Esophagus squamous epithelium (tissue), 5 donors: ENCODE measurements at regions not wholly inside any gene's neighbourhood (a gene's known extent, or its start where the extent isn't known, plus 50 kb on each side); places are given as distances from the start of the nearest gene placed in this dataset.
"Not testable (repeated sequence)": the region's sequence is repeated elsewhere in the genome, so short reads cannot be mapped to it uniquely, and the experiment has no call there.

ENCODE experiments used
- DNase-seq: peaks from one replicate; lab custom pipeline; 2025; lab: John Stamatoyannopoulos, UW
- H3K27ac ChIP-seq, 4 donors: fragments of 200-600 bp; sonication (generic); one replicate each; pipeline ENCODE4 v1.5.1; 2016 to 2019; ENCODE audit warnings: mild to moderate bottlenecking in 1 of 4
- H3K27me3 ChIP-seq, 4 donors: fragments of 200-600 bp; sonication (generic); 1 replicate in 3 of 4; 2 replicates in 1 of 4; pipeline versions ENCODE4 v1.5.1 to v1.6.0; 2017 to 2021; ENCODE audit warnings: antibody characterized with exemption in 1 of 4
- H3K36me3 ChIP-seq, 3 donors: fragments of 200-600 bp; sonication (generic); one replicate each; pipeline ENCODE4 v1.5.1; 2016 to 2019
- H3K4me1 ChIP-seq, 3 donors: fragments of 200-600 bp; sonication (generic); one replicate each; pipeline ENCODE4 v1.5.1; 2017 to 2019
- H3K4me3 ChIP-seq, 4 donors: fragments of 200-600 bp; sonication (generic); 1 replicate in 3 of 4; 2 replicates in 1 of 4; pipeline ENCODE4 v1.5.1; 2016 to 2019; ENCODE audit warnings: mild to moderate bottlenecking in 2 of 4, moderate library complexity in 1 of 4
- H3K9me3 ChIP-seq, 3 donors: fragments of 200-600 bp; sonication (generic); one replicate each; pipeline ENCODE4 v1.5.1; 2016 to 2019
- POLR2A ChIP-seq, 4 donors: fragments of 450-650 bp; IDR thresholded peaks; one replicate each; pipeline ENCODE4 v1.6.1; 2017; ENCODE audit warnings: antibody characterized with exemption in 4 of 4, mild to moderate bottlenecking in 4 of 4, moderate library complexity in 3 of 4
- WGBS, 2 donors: methylation state at CpG; one replicate each; pipeline ENCODE4 v1.1.5; 2018; 5-methylcytosine and 5-hydroxymethylcytosine counted together
- intact Hi-C: fragments of 100-400 bp; cut with DNase I; formaldehyde crosslinking; loops from one replicate; pipeline ENCODE4 v1.15.0; 2022
- TF ChIP-seq, protein P1 (sequence below), 6 experiments: fragments of 450-650 bp in 4 of 6; fragments of 200-600 bp in 2 of 6; sonication (generic) in 2 of 6; IDR thresholded peaks; one replicate each; pipeline ENCODE4 v1.5.1; 2016 to 2019; ENCODE audit warnings: antibody characterized with exemption in 6 of 6, mild to moderate bottlenecking in 4 of 6, moderate library complexity in 4 of 6
- donor health status: DM: yes; HTN: yes; CAD: no.

DNA sequence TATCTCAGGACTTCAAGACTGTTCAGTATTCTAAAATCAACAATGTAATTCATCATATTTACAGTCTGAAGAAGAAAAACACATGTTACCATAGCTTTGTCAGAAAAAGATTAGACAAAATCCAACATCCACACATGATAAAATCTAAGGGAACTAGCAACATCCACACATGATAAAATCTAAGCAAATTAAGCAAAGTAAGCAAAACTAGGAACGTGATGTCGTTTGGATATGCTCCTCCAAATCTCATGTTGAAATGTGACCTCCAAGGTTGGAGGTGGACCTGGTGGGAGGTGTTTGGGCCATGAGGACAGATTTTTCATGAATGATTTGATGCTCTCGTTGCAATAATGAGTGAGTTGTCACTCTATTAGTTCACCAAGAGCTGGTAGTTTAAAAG is 717.3 kb upstream of the HS6ST1 start:
- 49 to 63% methylated on average over 3 of the region's 3 CpGs for WGBS, 2 donors
- Histone ChIP-seq H3K36me3 (no peaks in the 10 kb centered on the region), H3K9me3 (peaks cover 0 to 8% (median 0%) of the 10 kb centered on the region in 3 donors), H3K27ac (no peak overlapping the region), H3K4me1 (no peaks in the 10 kb centered on the region), H3K4me3 (no peak overlapping the region), H3K27me3 (no peaks in the 10 kb centered on the region)
- intact Hi-C loops, result no loop called here
- TF ChIP-seq, protein P1, sequence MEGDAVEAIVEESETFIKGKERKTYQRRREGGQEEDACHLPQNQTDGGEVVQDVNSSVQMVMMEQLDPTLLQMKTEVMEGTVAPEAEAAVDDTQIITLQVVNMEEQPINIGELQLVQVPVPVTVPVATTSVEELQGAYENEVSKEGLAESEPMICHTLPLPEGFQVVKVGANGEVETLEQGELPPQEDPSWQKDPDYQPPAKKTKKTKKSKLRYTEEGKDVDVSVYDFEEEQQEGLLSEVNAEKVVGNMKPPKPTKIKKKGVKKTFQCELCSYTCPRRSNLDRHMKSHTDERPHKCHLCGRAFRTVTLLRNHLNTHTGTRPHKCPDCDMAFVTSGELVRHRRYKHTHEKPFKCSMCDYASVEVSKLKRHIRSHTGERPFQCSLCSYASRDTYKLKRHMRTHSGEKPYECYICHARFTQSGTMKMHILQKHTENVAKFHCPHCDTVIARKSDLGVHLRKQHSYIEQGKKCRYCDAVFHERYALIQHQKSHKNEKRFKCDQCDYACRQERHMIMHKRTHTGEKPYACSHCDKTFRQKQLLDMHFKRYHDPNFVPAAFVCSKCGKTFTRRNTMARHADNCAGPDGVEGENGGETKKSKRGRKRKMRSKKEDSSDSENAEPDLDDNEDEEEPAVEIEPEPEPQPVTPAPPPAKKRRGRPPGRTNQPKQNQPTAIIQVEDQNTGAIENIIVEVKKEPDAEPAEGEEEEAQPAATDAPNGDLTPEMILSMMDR (IDR thresholded peaks at IDR 0.05), result no peak
- TF ChIP-seq POLR2A (IDR thresholded peaks at IDR 0.05), result no peak
- DNase-seq, result no peak

GRCh38 chr2:129043677-129044076 is 725.0 kb upstream of the HS6ST1 start:
- H3K27me3 ChIP-seq, H3K4me1 ChIP-seq, H3K36me3 ChIP-seq, H3K4me3 ChIP-seq, DNase-seq, intact Hi-C loops, H3K27ac ChIP-seq: not testable (repeated sequence)
- peaks cover 0 to 29% (median 13%) of the 10 kb centered on the region in 3 donors for H3K9me3 ChIP-seq
- 80 to 88% methylated on average over 3 to 5 of the region's 10 CpGs for WGBS, 2 donors

GRCh38 chr2:129046475-129046874 is 727.8 kb upstream of the HS6ST1 start:
- DNase-seq, H3K4me1 ChIP-seq, H3K27me3 ChIP-seq, H3K4me3 ChIP-seq, H3K27ac ChIP-seq, H3K36me3 ChIP-seq, intact Hi-C loops: not testable (repeated sequence)
- WGBS, 2 donors, result 69 to 84% methylated on average over 1 of the region's 1 CpG
- peaks cover 0 to 29% (median 13%) of the 10 kb centered on the region in 3 donors for H3K9me3 ChIP-seq

DNA sequence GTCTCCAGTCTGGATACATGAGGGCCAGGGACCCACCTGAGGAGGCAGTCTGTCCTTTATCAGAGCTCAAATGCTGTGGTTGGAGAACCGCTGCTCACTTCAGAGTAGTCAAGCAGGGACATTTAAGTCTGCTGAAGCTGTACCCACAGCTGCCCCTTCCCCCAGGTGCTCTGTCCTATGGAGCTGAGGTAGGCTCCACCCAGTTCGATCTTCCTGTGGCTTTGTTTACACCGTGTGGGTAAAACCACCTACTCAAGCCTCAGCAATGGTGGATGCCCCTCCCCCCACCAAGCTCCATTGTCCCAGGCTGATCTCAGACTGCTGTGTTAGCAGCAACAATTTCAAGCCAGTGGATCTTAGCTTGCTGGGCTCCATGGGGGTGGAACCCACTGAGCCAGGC is 731.4 kb upstream of the HS6ST1 start:
- Histone ChIP-seq H3K4me1 (no peaks in the 10 kb centered on the region), H3K36me3 (no peaks in the 10 kb centered on the region), H3K4me3 (no peak overlapping the region), H3K27me3 (no peaks in the 10 kb centered on the region), H3K27ac (no peak overlapping the region), H3K9me3 (no peaks in the 10 kb centered on the region)
- intact Hi-C loops, result no loop called here
- DNase-seq, result no peak
- TF ChIP-seq POLR2A (IDR thresholded peaks at IDR 0.05), result no peak
- TF ChIP-seq, protein P1 (IDR thresholded peaks at IDR 0.05), result no peak
- 67% methylated on average over 3 of the region's 3 CpGs; no CpG with 5 or more reads in 1 of the 2 donors for WGBS, 2 donors

DNA sequence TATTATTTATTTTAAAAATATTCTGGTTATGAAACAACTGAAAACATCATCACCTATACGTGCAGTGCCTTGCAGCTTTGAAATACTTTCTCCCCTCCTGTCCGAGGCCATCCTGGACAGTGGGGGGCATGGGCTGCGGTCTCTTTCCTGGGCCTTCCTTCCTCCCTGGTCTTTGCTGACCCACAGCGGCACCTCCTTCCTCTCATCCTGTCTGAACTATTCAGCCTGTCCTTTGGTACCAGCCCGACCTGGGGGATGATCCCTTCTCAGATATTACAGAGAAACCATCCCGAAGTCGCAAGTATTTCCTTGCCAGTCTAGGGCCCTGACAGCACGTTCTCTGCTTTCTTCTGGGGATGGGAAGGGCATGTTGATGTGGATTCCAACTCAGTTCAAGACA is 736.6 kb upstream of the HS6ST1 start:
- 87 to 93% methylated on average over 7 to 8 of the region's 8 CpGs for WGBS, 2 donors
- no peak for DNase-seq
- no peak for TF ChIP-seq POLR2A (IDR thresholded peaks at IDR 0.05)
- TF ChIP-seq, protein P1 (IDR thresholded peaks at IDR 0.05), result no peak
- peaks cover 13 to 51% (median 18%) of the 10 kb centered on the region in 3 donors for H3K4me1 ChIP-seq
- intact Hi-C loops, result no loop called here
- peak overlapping the region in 2 of 4 donors; percentile 61 to 78 for H3K27ac ChIP-seq
- no peak overlapping the region for H3K4me3 ChIP-seq
- H3K36me3 ChIP-seq, result no peaks in the 10 kb centered on the region
- no peaks in the 10 kb centered on the region for H3K27me3 ChIP-seq
- no peaks in the 10 kb centered on the region for H3K9me3 ChIP-seq

DNA sequence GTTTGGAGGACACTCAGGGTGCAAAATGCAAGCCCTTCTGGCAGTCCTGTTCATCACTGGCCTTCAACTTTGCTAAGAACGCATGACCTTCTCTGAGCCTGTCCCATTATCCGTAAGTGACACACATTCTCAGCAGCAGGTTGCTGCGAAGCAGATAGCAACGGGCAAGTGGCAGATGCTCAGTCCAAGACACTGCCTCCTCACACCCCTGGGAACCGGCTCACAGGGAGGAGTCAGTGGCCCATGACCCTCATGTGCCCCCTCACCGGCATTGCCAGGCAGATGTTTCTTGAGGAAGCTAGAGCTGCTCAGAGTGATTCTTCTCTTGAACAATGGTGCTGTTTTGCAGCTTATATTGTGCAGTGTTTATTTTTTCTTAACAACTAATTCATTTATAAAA is 737.2 kb upstream of the HS6ST1 start:
- no peak overlapping the region for H3K4me3 ChIP-seq
- no peak for DNase-seq
- WGBS, 2 donors, result 51 to 52% methylated on average over 5 to 6 of the region's 6 CpGs
- peaks cover 13 to 57% (median 18%) of the 10 kb centered on the region in 3 donors for H3K4me1 ChIP-seq
- no peak for TF ChIP-seq POLR2A (IDR thresholded peaks at IDR 0.05)
- TF ChIP-seq, protein P1 (IDR thresholded peaks at IDR 0.05), result no peak
- no peaks in the 10 kb centered on the region for H3K27me3 ChIP-seq
- peak overlapping the region; percentile 23 to 78 (median 54) for H3K27ac ChIP-seq
- no peaks in the 10 kb centered on the region for H3K9me3 ChIP-seq
- intact Hi-C loops, result no loop called here
- no peaks in the 10 kb centered on the region for H3K36me3 ChIP-seq
